Liver (tissue), 3 donors: ENCODE measurements at regions not wholly inside any gene's neighbourhood (a gene's known extent, or its start where the extent isn't known, plus 50 kb on each side); places are given as distances from the start of the nearest gene placed in this dataset.
"Not testable (repeated sequence)": the region's sequence is repeated elsewhere in the genome, so short reads cannot be mapped to it uniquely, and the experiment has no call there.

Experiments
- CTCF ChIP-seq: fragments of 150-350 bp; IDR thresholded peaks from 2 replicates; pipeline ENCODE4 v1.5.1; 2017; ENCODE audit warnings: improper control_type of control experiment, low read depth, low read length; ENCODE audit not compliant: missing input control
- TAF1 ChIP-seq: conservative IDR thresholded peaks from 2 replicates; pipeline ENCODE4 v1.6.1; 2016; ENCODE audit warnings: antibody characterized with exemption, mild to moderate bottlenecking
- donor health status: healthy.
- donor health status: healthy.

GRCh38 chr3:166571686-166572085 is 734.5 kb upstream of the BCHE start:
- not testable (repeated sequence) for TF ChIP-seq TAF1, CTCF
